ENCODE measurements at regions not wholly inside any gene's neighbourhood (a gene's known extent, or its start where the extent isn't known, plus 50 kb on each side); places are given as distances from the start of the nearest gene placed in this dataset.

- Histone ChIP-seq H3K36me3 (ENCODE audit: insufficient read depth, low read length) (no peaks in the 10 kb centered on the region), H3K27me3 (ENCODE audit: insufficient read depth, low read length) (no peaks in the 10 kb centered on the region), H3K4me3 (ENCODE audit: low read length in 2 of 2) (no peak overlapping the region), H3K9me3 (ENCODE audit: control insufficient read depth in 1 of 2, low read length in 2 of 2) (no peaks in the 10 kb centered on the region), H3K4me1 (ENCODE audit: insufficient read depth, low read length) (peaks cover 23% of the 10 kb centered on the region), H3K27ac (ENCODE audit: low read depth, low read length) (no peak overlapping the region)
- H3K4me3 Mint-ChIP-seq = peak overlapping the region in 6 of 8 donors; percentile 25 to 71 (median 56)
- peaks cover 2 to 58% of the 10 kb centered on the region in 2 donors for H3K36me3 Mint-ChIP-seq
- H3K4me1 Mint-ChIP-seq = peaks cover 10 to 56% (median 33%) of the 10 kb centered on the region in 4 donors
- peak overlapping the region in 2 of 7 donors; percentile 20 to 52 for H3K27ac Mint-ChIP-seq
- CTCF ChIA-PET (ENCODE audit: partially characterized antibody) = no interaction called here
- peaks cover 0 to 67% (median 63%) of the 10 kb centered on the region in 8 donors for H3K9me3 Mint-ChIP-seq
- POLR2A ChIA-PET (ENCODE audit: partially characterized antibody) = no interaction called here
- intact Hi-C loops (cut with micrococcal nuclease) = no loop called here
- no peak for DNase-seq
- H3K27me3 Mint-ChIP-seq = no peaks in the 10 kb centered on the region
Measured at GRCh38 chrX:64853424-64853823, 122.8 kb downstream of the ZC4H2 start.

GRCh38 chrX:64850371-64851082 is 125.7 kb downstream of the ZC4H2 start:
- Histone ChIP-seq H3K27ac (ENCODE audit: low read depth, low read length) (no peak overlapping the region), H3K4me1 (ENCODE audit: insufficient read depth, low read length) (peaks cover 23% of the 10 kb centered on the region), H3K27me3 (ENCODE audit: insufficient read depth, low read length) (no peaks in the 10 kb centered on the region), H3K9me3 (ENCODE audit: control insufficient read depth in 1 of 2, low read length in 2 of 2) (no peaks in the 10 kb centered on the region), H3K4me3 (ENCODE audit: low read length in 2 of 2) (no peak overlapping the region), H3K36me3 (ENCODE audit: insufficient read depth, low read length) (no peaks in the 10 kb centered on the region)
- Mint-ChIP-seq H3K27me3 (no peaks in the 10 kb centered on the region), H3K4me3 (peak overlapping the region in 4 of 8 donors; percentile 49 to 68 (median 56)), H3K9me3 (peaks cover 0 to 49% (median 35%) of the 10 kb centered on the region in 8 donors), H3K27ac (peak overlapping the region in 4 of 7 donors; percentile 72 to 93 (median 82)), H3K4me1 (peaks cover 8 to 36% (median 30%) of the 10 kb centered on the region in 4 donors), H3K36me3 (peaks cover 2 to 29% of the 10 kb centered on the region in 2 donors)
- CTCF ChIA-PET (ENCODE audit: partially characterized antibody) = no interaction called here
- DNase-seq = peak in 1 of 5 donors; percentile 5
- POLR2A ChIA-PET (ENCODE audit: partially characterized antibody) = no interaction called here
- intact Hi-C loops (cut with micrococcal nuclease) = no loop called here

- H3K9me3 Mint-ChIP-seq = peaks cover 0 to 57% (median 6%) of the 10 kb centered on the region in 8 donors
- no peaks in the 10 kb centered on the region for H3K9me3 ChIP-seq (ENCODE audit: control insufficient read depth in 1 of 2, low read length in 2 of 2)
- no peak overlapping the region for H3K27ac ChIP-seq (ENCODE audit: low read depth, low read length)
- no peaks in the 10 kb centered on the region for H3K36me3 ChIP-seq (ENCODE audit: insufficient read depth, low read length)
- no peak overlapping the region for H3K4me3 ChIP-seq (ENCODE audit: low read length in 2 of 2)
- H3K27me3 Mint-ChIP-seq = no peaks in the 10 kb centered on the region
- H3K4me3 Mint-ChIP-seq = peak overlapping the region; percentile 26 to 84 (median 70)
- peaks cover 10 to 47% of the 10 kb centered on the region in 2 donors for H3K36me3 Mint-ChIP-seq
- peaks cover 32% of the 10 kb centered on the region for H3K4me1 ChIP-seq (ENCODE audit: insufficient read depth, low read length)
- H3K27ac Mint-ChIP-seq = peak overlapping the region; percentile 1 to 91 (median 81)
- peaks cover 0 to 33% (median 23%) of the 10 kb centered on the region in 4 donors for H3K4me1 Mint-ChIP-seq
- ChIA-PET CTCF (ENCODE audit: partially characterized antibody) (no interaction called here), POLR2A (ENCODE audit: partially characterized antibody) (no interaction called here)
- intact Hi-C loops (cut with micrococcal nuclease) = no loop called here
- H3K27me3 ChIP-seq (ENCODE audit: insufficient read depth, low read length) = no peaks in the 10 kb centered on the region
- DNase-seq = no peak
Measured at GRCh38 chrX:64843224-64843623, 133.0 kb downstream of the ZC4H2 start.

GRCh38 chrX:64842492-64842891 is 133.8 kb downstream of the ZC4H2 start:
- Histone ChIP-seq H3K9me3 (ENCODE audit: control insufficient read depth in 1 of 2, low read length in 2 of 2) (no peaks in the 10 kb centered on the region), H3K27me3 (ENCODE audit: insufficient read depth, low read length) (no peaks in the 10 kb centered on the region), H3K4me3 (ENCODE audit: low read length in 2 of 2) (no peak overlapping the region), H3K4me1 (ENCODE audit: insufficient read depth, low read length) (peaks cover 32% of the 10 kb centered on the region), H3K27ac (ENCODE audit: low read depth, low read length) (no peak overlapping the region), H3K36me3 (ENCODE audit: insufficient read depth, low read length) (no peaks in the 10 kb centered on the region)
- Mint-ChIP-seq H3K9me3 (peaks cover 0 to 58% (median 9%) of the 10 kb centered on the region in 8 donors), H3K36me3 (peaks cover 10 to 47% of the 10 kb centered on the region in 2 donors), H3K4me3 (peak overlapping the region in 7 of 8 donors; percentile 51 to 84 (median 72)), H3K27ac (peak overlapping the region; percentile 32 to 90 (median 81)), H3K4me1 (peaks cover 0 to 33% (median 23%) of the 10 kb centered on the region in 4 donors), H3K27me3 (no peaks in the 10 kb centered on the region)
- ChIA-PET POLR2A (ENCODE audit: partially characterized antibody) (interaction anchor here (0.9 kb wide), 1 partner anchor 9 kb away, joined by 4 read pairs; no protein-coding TSS in a partner anchor), CTCF (ENCODE audit: partially characterized antibody) (no interaction called here)
- intact Hi-C loops (cut with micrococcal nuclease) = no loop called here
- peak in 4 of 5 donors; percentile 4 to 20 (median 10) for DNase-seq

- Mint-ChIP-seq H3K4me3 (no peak overlapping the region), H3K4me1 (peaks cover 0 to 12% (median under 1%) of the 10 kb centered on the region in 4 donors), H3K27me3 (no peaks in the 10 kb centered on the region), H3K36me3 (peaks cover 0 to 12% of the 10 kb centered on the region in 2 donors), H3K27ac (no peak overlapping the region), H3K9me3 (peaks cover 0 to 54% (median 31%) of the 10 kb centered on the region in 8 donors)
- Histone ChIP-seq H3K4me1 (ENCODE audit: insufficient read depth, low read length) (no peaks in the 10 kb centered on the region), H3K27me3 (ENCODE audit: insufficient read depth, low read length) (no peaks in the 10 kb centered on the region), H3K36me3 (ENCODE audit: insufficient read depth, low read length) (no peaks in the 10 kb centered on the region), H3K9me3 (ENCODE audit: control insufficient read depth in 1 of 2, low read length in 2 of 2) (no peaks in the 10 kb centered on the region), H3K27ac (ENCODE audit: low read depth, low read length) (no peak overlapping the region), H3K4me3 (ENCODE audit: low read length in 2 of 2) (no peak overlapping the region)
- ChIA-PET CTCF (ENCODE audit: partially characterized antibody) (no interaction called here), POLR2A (ENCODE audit: partially characterized antibody) (no interaction called here)
- intact Hi-C loops (cut with micrococcal nuclease) = no loop called here
- no peak for DNase-seq
Measured at GRCh38 chrX:64805683-64806082, 170.6 kb downstream of the ZC4H2 start.

- no peak for DNase-seq
- Mint-ChIP-seq H3K36me3 (peaks cover 0 to 6% of the 10 kb centered on the region in 2 donors), H3K4me1 (peaks cover 0 to 1% (median 0%) of the 10 kb centered on the region in 4 donors), H3K27ac (no peak overlapping the region), H3K9me3 (peaks cover 2 to 65% (median 35%) of the 10 kb centered on the region in 8 donors), H3K4me3 (no peak overlapping the region), H3K27me3 (no peaks in the 10 kb centered on the region)
- H3K9me3 ChIP-seq (ENCODE audit: control insufficient read depth in 1 of 2, low read length in 2 of 2) = no peaks in the 10 kb centered on the region
- intact Hi-C loops (cut with micrococcal nuclease) = no loop called here
- H3K4me3 ChIP-seq (ENCODE audit: low read length in 2 of 2) = no peak overlapping the region
- no peaks in the 10 kb centered on the region for H3K36me3 ChIP-seq (ENCODE audit: insufficient read depth, low read length)
- H3K27me3 ChIP-seq (ENCODE audit: insufficient read depth, low read length) = no peaks in the 10 kb centered on the region
- POLR2A ChIA-PET (ENCODE audit: partially characterized antibody) = no interaction called here
- no peaks in the 10 kb centered on the region for H3K4me1 ChIP-seq (ENCODE audit: insufficient read depth, low read length)
- no peak overlapping the region for H3K27ac ChIP-seq (ENCODE audit: low read depth, low read length)
- CTCF ChIA-PET (ENCODE audit: partially characterized antibody) = no interaction called here
Measured at GRCh38 chrX:64792598-64793337, 183.5 kb downstream of the ZC4H2 start.

GRCh38 chrX:64782923-64783322 is 193.3 kb downstream of the ZC4H2 start:
- intact Hi-C loops (cut with micrococcal nuclease) = no loop called here
- POLR2A ChIA-PET (ENCODE audit: partially characterized antibody) = no interaction called here

More at GRCh38 chrX:64782923-64783322, 193.3 kb downstream of the ZC4H2 start:
- Histone ChIP-seq H3K27me3 (ENCODE audit: insufficient read depth, low read length) (no peaks in the 10 kb centered on the region), H3K9me3 (ENCODE audit: control insufficient read depth in 1 of 2, low read length in 2 of 2) (no peaks in the 10 kb centered on the region), H3K4me1 (ENCODE audit: insufficient read depth, low read length) (no peaks in the 10 kb centered on the region), H3K27ac (ENCODE audit: low read depth, low read length) (no peak overlapping the region), H3K36me3 (ENCODE audit: insufficient read depth, low read length) (no peaks in the 10 kb centered on the region), H3K4me3 (ENCODE audit: low read length in 2 of 2) (no peak overlapping the region)
- Mint-ChIP-seq H3K27ac (no peak overlapping the region), H3K4me3 (no peak overlapping the region), H3K27me3 (no peaks in the 10 kb centered on the region), H3K9me3 (peaks cover 0 to 34% (median 22%) of the 10 kb centered on the region in 8 donors), H3K36me3 (peaks cover 0 to 6% of the 10 kb centered on the region in 2 donors), H3K4me1 (no peaks in the 10 kb centered on the region)
- no peak for DNase-seq
- CTCF ChIA-PET (ENCODE audit: partially characterized antibody) = no interaction called here
